HG02642 (cell line): ENCODE measurements at regions not wholly inside any gene's neighbourhood (a gene's known extent, or its start where the extent isn't known, plus 50 kb on each side); places are given as distances from the start of the nearest gene placed in this dataset.

Source experiments
- ATAC-seq: cut with Tn5 transposase; IDR thresholded peaks from one replicate; pipeline ENCODE4 v1.9.1; 2021; ENCODE audit warnings: mild to moderate bottlenecking; ENCODE audit not compliant: unreplicated experiment, poor library complexity

GRCh38 chrX:110600745-110601310 is 194.8 kb downstream of the CHRDL1 start:
- no peak for ATAC-seq

- ATAC-seq: no peak
These were observed 181.0 kb downstream of the CHRDL1 start for GRCh38 chrX:110614596-110614995.
